ENCODE measurements at regions not wholly inside any gene's neighbourhood (a gene's known extent, or its start where the extent isn't known, plus 50 kb on each side); places are given as distances from the start of the nearest gene placed in this dataset.

- TF ChIP-seq POLR2A (IDR thresholded peaks at IDR 0.05; ENCODE audit: borderline replicate concordance, extremely low read depth, insufficient read depth, insufficient read length), result no peak
- TF ChIP-seq EZH2 (IDR thresholded peaks at IDR 0.05), result no peak
- TF ChIP-seq CTCF (IDR thresholded peaks at IDR 0.05 in 2 of 3, conservative IDR thresholded peaks at IDR 0.05 in 1 of 3; ENCODE audit: borderline replicate concordance in 1 of 3, insufficient read depth in 1 of 3, low read depth in 2 of 3, low read length in 2 of 3), result no peak
- TF ChIP-seq YY1 (IDR thresholded peaks at IDR 0.05; ENCODE audit: extremely low read depth, insufficient replicate concordance, low read depth, low read length), result no peak
- no peak for TF ChIP-seq ZNF274 (IDR thresholded peaks at IDR 0.05; ENCODE audit: low read depth, low read length)
These were observed 100.1 kb upstream of the GADD45A start for GRCh38 chr1:67584938-67585337.
